ENCODE measurements at regions not wholly inside any gene's neighbourhood (a gene's known extent, or its start where the extent isn't known, plus 50 kb on each side); places are given as distances from the start of the nearest gene placed in this dataset.

GRCh38 chr1:232271991-232272589 is 357.8 kb downstream of the SIPA1L2 start:
- DNase-seq = no peak

- no peak for DNase-seq
These were observed 358.6 kb downstream of the SIPA1L2 start for GRCh38 chr1:232271299-232271698.

- DNase-seq = no peak
These were observed 359.9 kb downstream of the SIPA1L2 start for GRCh38 chr1:232269988-232270387.

- no peak for DNase-seq
These were observed 361.9 kb downstream of the SIPA1L2 start for GRCh38 chr1:232267837-232268598.

GRCh38 chr1:232267092-232267836 is 362.7 kb downstream of the SIPA1L2 start:
- DNase-seq = no peak

- DNase-seq = no peak
These were observed 366.5 kb downstream of the SIPA1L2 start for GRCh38 chr1:232263452-232263851.

GRCh38 chr1:232262991-232263390 is 366.9 kb downstream of the SIPA1L2 start:
- DNase-seq = no peak

- DNase-seq = no peak
These were observed 369.1 kb downstream of the SIPA1L2 start for GRCh38 chr1:232260861-232261260.

- DNase-seq = no peak
These were observed 369.9 kb downstream of the SIPA1L2 start for GRCh38 chr1:232260045-232260444.

- DNase-seq = no peak
These were observed 370.6 kb downstream of the SIPA1L2 start for GRCh38 chr1:232259333-232259732.

GRCh38 chr1:232252546-232253118 is 377.3 kb downstream of the SIPA1L2 start:
- no peak for DNase-seq

- no peak for DNase-seq
These were observed 379.1 kb downstream of the SIPA1L2 start for GRCh38 chr1:232250838-232251237.

GRCh38 chr1:232249861-232250777 is 379.8 kb downstream of the SIPA1L2 start:
- no peak for DNase-seq

GRCh38 chr1:232249339-232249738 is 380.6 kb downstream of the SIPA1L2 start:
- DNase-seq = peak; percentile 26 to 30

- DNase-seq = no peak
These were observed 381.6 kb downstream of the SIPA1L2 start for GRCh38 chr1:232248276-232248820.

GRCh38 chr1:232247669-232248068 is 382.3 kb downstream of the SIPA1L2 start:
- no peak for DNase-seq

- DNase-seq = no peak
These were observed 385.5 kb downstream of the SIPA1L2 start for GRCh38 chr1:232244426-232244825.

GRCh38 chr1:232239998-232240397 is 389.9 kb downstream of the SIPA1L2 start:
- DNase-seq = no peak

- no peak for DNase-seq
These were observed 390.4 kb downstream of the SIPA1L2 start for GRCh38 chr1:232239522-232239921.

GRCh38 chr1:232238009-232238408 is 391.9 kb downstream of the SIPA1L2 start:
- no peak for DNase-seq

- no peak for DNase-seq
These were observed 402.6 kb downstream of the SIPA1L2 start for GRCh38 chr1:232227306-232227705.

GRCh38 chr1:232226197-232226712 is 403.7 kb downstream of the SIPA1L2 start:
- no peak for DNase-seq
